MM.1S (cell line): ENCODE measurements at regions not wholly inside any gene's neighbourhood (a gene's known extent, or its start where the extent isn't known, plus 50 kb on each side); places are given as distances from the start of the nearest gene placed in this dataset.

Experiments used
- DNase-seq: peaks from one replicate; pipeline ENCODE4 v3.0.0-alpha.2; 2015
- H2AFZ ChIP-seq: fragments of 300-600 bp; sonication (generic); 2 replicates; pipeline ENCODE4 v1.6.0; 2016; ENCODE audit warnings: antibody characterized with exemption, low read length
- H3F3A ChIP-seq: fragments of 300-600 bp; sonication (generic); 2 replicates; pipeline ENCODE4 v1.6.1; 2016; ENCODE audit warnings: mild to moderate bottlenecking, antibody characterized with exemption, low read length, moderate library complexity, mixed read lengths; ENCODE audit not compliant: insufficient read depth
- H3K27ac ChIP-seq: fragments of 300-600 bp; sonication (generic); 2 replicates; pipeline ENCODE4 v1.5.1; 2016; ENCODE audit warnings: mild to moderate bottlenecking, low read length
- H3K27me3 ChIP-seq: fragments of 300-600 bp; sonication (generic); replicated peaks from 2 replicates; pipeline ENCODE4 v1.6.0; 2016; ENCODE audit warnings: low read length; ENCODE audit not compliant: insufficient read depth
- H3K36me3 ChIP-seq: fragments of 300-600 bp; sonication (generic); replicated peaks from 2 replicates; pipeline ENCODE4 v1.6.1; 2016; ENCODE audit warnings: mild to moderate bottlenecking, low read length, mixed read lengths; ENCODE audit not compliant: insufficient read depth
- H3K4me1 ChIP-seq: fragments of 300-600 bp; sonication (generic); 2 replicates; pipeline ENCODE4 v1.6.1; 2016; ENCODE audit warnings: low read length, mixed read lengths
- H3K4me2 ChIP-seq: fragments of 300-600 bp; sonication (generic); 2 replicates; pipeline ENCODE4 v1.6.0; 2016; ENCODE audit warnings: low read depth, low read length
- H3K4me3 ChIP-seq: fragments of 300-600 bp; sonication (generic); 2 replicates; pipeline ENCODE4 v1.5.1; 2016; ENCODE audit warnings: low read length, mixed read lengths
- H3K79me2 ChIP-seq: fragments of 300-600 bp; sonication (generic); 2 replicates; pipeline ENCODE4 v1.6.1; 2016; ENCODE audit warnings: mixed run types, low read length, mixed read lengths
- H3K9ac ChIP-seq: fragments of 300-600 bp; sonication (generic); 2 replicates; pipeline ENCODE4 v1.6.1; 2016; ENCODE audit warnings: low read length, mixed read lengths
- H3K9me2 ChIP-seq: fragments of 300-600 bp; sonication (generic); replicated peaks from 2 replicates; pipeline ENCODE4 v1.6.1; 2016; ENCODE audit warnings: mild to moderate bottlenecking, low read length, mixed read lengths; ENCODE audit not compliant: insufficient read depth
- H3K9me3 ChIP-seq: fragments of 300-600 bp; sonication (generic); replicated peaks from 2 replicates; pipeline ENCODE4 v1.6.1; 2016; ENCODE audit warnings: mild to moderate bottlenecking, low read length, mixed read lengths; ENCODE audit not compliant: insufficient read depth
- H4K20me1 ChIP-seq: fragments of 300-600 bp; sonication (generic); 2 replicates; pipeline ENCODE4 v1.6.1; 2016; ENCODE audit warnings: mild to moderate bottlenecking, low read length, moderate library complexity, mixed read lengths; ENCODE audit not compliant: insufficient read depth
- CTCF ChIP-seq: fragments of 300-600 bp; sonication (generic); IDR thresholded peaks from 2 replicates; pipeline ENCODE4 v1.5.1; 2016; ENCODE audit warnings: antibody characterized with exemption, low read length, mixed read lengths
- EZH2 ChIP-seq: fragments of 300-600 bp; sonication (generic); optimal IDR thresholded peaks from 2 replicates; pipeline ENCODE3; 2017; ENCODE audit warnings: low read depth, mild to moderate bottlenecking, antibody characterized with exemption, low read length, mixed read lengths
- EZH2phosphoT487 ChIP-seq: fragments of 300-600 bp; sonication (generic); IDR thresholded peaks from 2 replicates; pipeline ENCODE4 v1.6.1; 2018; ENCODE audit warnings: antibody characterized with exemption, low read length

GRCh38 chr5:12675959-12676358, 771.7 kb upstream of the CTNND2 start:
- Histone ChIP-seq H3K27me3 (no peaks in the 10 kb centered on the region), H3K4me2 (no peak overlapping the region), H3K4me3 (no peak overlapping the region), H4K20me1 (no peaks in the 10 kb centered on the region), H3K9me2 (no peaks in the 10 kb centered on the region), H2AFZ (no peak overlapping the region), H3K27ac (no peak overlapping the region), H3F3A (no peaks in the 10 kb centered on the region), H3K36me3 (no peaks in the 10 kb centered on the region), H3K9me3 (no peaks in the 10 kb centered on the region), H3K79me2 (no peaks in the 10 kb centered on the region), H3K9ac (no peak overlapping the region), H3K4me1 (no peaks in the 10 kb centered on the region)
- TF ChIP-seq CTCF: no peak
- no peak for TF ChIP-seq EZH2
- TF ChIP-seq EZH2phosphoT487: no peak
- no peak for DNase-seq

- Histone ChIP-seq H3K4me1 (no peaks in the 10 kb centered on the region), H3K36me3 (no peaks in the 10 kb centered on the region), H4K20me1 (no peaks in the 10 kb centered on the region), H3K27me3 (no peaks in the 10 kb centered on the region), H3K4me2 (no peak overlapping the region), H3K9me3 (no peaks in the 10 kb centered on the region), H3K4me3 (no peak overlapping the region), H2AFZ (no peak overlapping the region), H3K27ac (no peak overlapping the region), H3K79me2 (no peaks in the 10 kb centered on the region), H3K9ac (no peak overlapping the region), H3F3A (no peaks in the 10 kb centered on the region), H3K9me2 (no peaks in the 10 kb centered on the region)
- no peak for TF ChIP-seq CTCF
- TF ChIP-seq EZH2phosphoT487: no peak
- TF ChIP-seq EZH2: no peak
- DNase-seq: no peak
Observed at GRCh38 chr5:12672141-12672540, 767.9 kb upstream of the CTNND2 start.

GRCh38 chr5:12669326-12669725, 765.1 kb upstream of the CTNND2 start:
- no peak overlapping the region for H2AFZ ChIP-seq
- no peak overlapping the region for H3K4me2 ChIP-seq
- DNase-seq: no peak
- H3K9ac ChIP-seq: no peak overlapping the region
- no peaks in the 10 kb centered on the region for H3K9me2 ChIP-seq
- no peaks in the 10 kb centered on the region for H4K20me1 ChIP-seq
- H3K4me3 ChIP-seq: no peak overlapping the region
- H3K4me1 ChIP-seq: no peaks in the 10 kb centered on the region
- TF ChIP-seq CTCF: no peak
- no peak for TF ChIP-seq EZH2phosphoT487
- no peak for TF ChIP-seq EZH2
- no peaks in the 10 kb centered on the region for H3K27me3 ChIP-seq
- no peaks in the 10 kb centered on the region for H3F3A ChIP-seq
- no peaks in the 10 kb centered on the region for H3K9me3 ChIP-seq
- H3K36me3 ChIP-seq: no peaks in the 10 kb centered on the region
- H3K27ac ChIP-seq: no peak overlapping the region
- H3K79me2 ChIP-seq: no peaks in the 10 kb centered on the region
